ENCODE measurements at regions not wholly inside any gene's neighbourhood (a gene's known extent, or its start where the extent isn't known, plus 50 kb on each side); places are given as distances from the start of the nearest gene placed in this dataset.
"Not testable (repeated sequence)": the region's sequence is repeated elsewhere in the genome, so short reads cannot be mapped to it uniquely, and the experiment has no call there.

- FAIRE-seq: no peak
- ATAC-seq: no peak
- TF ChIP-seq CTCF (IDR thresholded peaks at IDR 0.05): no peak
- Histone ChIP-seq H3K4me1 (no peaks in the 10 kb centered on the region), H3K27me3 (no peaks in the 10 kb centered on the region), H3K9me3 (no peaks in the 10 kb centered on the region), H3K27ac (no peak overlapping the region), H3K4me3 (no peak overlapping the region), H3K36me3 (no peaks in the 10 kb centered on the region)
- DNase-seq: no peak
- intact Hi-C loops (cut with DNase I): no loop called here
- 19 to 22% methylated on average over 3 of the region's 3 CpGs for whole genome bisulfite sequencing, 2 donors
Measured at GRCh38 chr2:129554373-129554772, 425.1 kb upstream of the RAB6C start.

DNA sequence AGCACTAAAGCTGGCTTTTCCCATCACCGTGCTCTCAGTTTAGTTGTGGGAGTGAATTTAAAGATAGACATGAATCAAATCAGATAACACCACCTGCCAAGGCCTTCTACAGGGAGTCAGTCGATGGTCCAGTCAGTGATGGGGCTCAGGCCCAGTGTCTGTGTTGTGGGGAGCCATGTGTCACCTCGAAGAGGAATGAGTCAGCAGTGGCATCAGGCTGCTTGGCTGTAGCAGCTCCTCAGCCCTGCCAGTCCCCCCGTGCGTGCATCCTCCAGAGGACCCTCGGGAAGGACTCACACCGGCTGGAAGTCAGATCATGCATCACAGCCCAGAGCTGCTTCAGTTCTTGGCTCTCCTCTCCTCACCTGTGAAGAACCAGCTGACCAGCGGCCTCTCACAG, 420.4 kb upstream of the RAB6C start:
- Histone ChIP-seq H3K27me3 (no peaks in the 10 kb centered on the region), H3K9me3 (no peaks in the 10 kb centered on the region), H3K27ac (no peak overlapping the region), H3K36me3 (no peaks in the 10 kb centered on the region), H3K4me3 (no peak overlapping the region), H3K4me1 (no peaks in the 10 kb centered on the region)
- FAIRE-seq (no peak), DNase-seq (no peak), ATAC-seq (no peak)
- intact Hi-C loops (cut with DNase I): no loop called here
- TF ChIP-seq CTCF (IDR thresholded peaks at IDR 0.05): no peak
- 64 to 74% methylated on average over 8 of the region's 8 CpGs for WGBS, 2 donors

DNA sequence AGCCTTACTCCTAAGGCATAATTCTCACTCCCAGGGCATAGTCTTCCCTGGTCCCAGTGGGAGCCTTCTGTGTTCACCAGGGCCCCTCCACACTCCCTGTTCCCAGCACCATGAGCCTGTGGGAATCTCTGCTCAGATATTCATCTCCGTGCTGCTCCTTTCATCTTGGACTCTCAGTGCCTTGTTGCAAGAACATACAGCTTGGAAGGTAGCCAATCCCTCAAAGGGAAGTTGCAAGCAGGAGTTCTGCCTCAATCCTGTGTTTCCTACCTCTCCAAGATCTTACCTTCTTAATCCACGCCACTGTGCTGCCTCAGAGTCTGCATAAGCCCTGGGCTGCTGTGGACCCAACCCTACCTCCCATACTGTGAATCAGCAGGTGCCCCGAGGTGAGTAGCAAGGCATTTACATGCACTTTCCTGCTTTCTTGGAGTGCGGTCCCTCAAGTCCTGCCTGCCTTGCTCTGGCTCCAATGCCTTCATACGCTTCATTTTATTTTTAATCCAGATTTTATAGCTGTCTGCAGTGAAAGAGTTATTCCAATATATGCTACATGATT, 413.8 kb upstream of the RAB6C start:
- Histone ChIP-seq H3K27me3 (no peaks in the 10 kb centered on the region), H3K36me3 (no peaks in the 10 kb centered on the region), H3K4me3 (no peak overlapping the region), H3K27ac (no peak overlapping the region), H3K4me1 (no peaks in the 10 kb centered on the region), H3K9me3 (no peaks in the 10 kb centered on the region)
- intact Hi-C loops (cut with DNase I): no loop called here
- FAIRE-seq (no peak), ATAC-seq (no peak), DNase-seq (no peak)
- 28 to 39% methylated on average over 5 of the region's 5 CpGs for WGBS, 2 donors
- TF ChIP-seq CTCF (IDR thresholded peaks at IDR 0.05): no peak

- FAIRE-seq; H3K9me3 ChIP-seq; H3K4me1 ChIP-seq; intact Hi-C loops (cut with DNase I); H3K27me3 ChIP-seq; H3K36me3 ChIP-seq; H3K27ac ChIP-seq; ATAC-seq; H3K4me3 ChIP-seq; DNase-seq: not testable (repeated sequence)
- WGBS, 2 donors: 95 to 96% methylated on average over 2 of the region's 2 CpGs
Measured at GRCh38 chr2:129570812-129571211, 408.7 kb upstream of the RAB6C start.

DNA sequence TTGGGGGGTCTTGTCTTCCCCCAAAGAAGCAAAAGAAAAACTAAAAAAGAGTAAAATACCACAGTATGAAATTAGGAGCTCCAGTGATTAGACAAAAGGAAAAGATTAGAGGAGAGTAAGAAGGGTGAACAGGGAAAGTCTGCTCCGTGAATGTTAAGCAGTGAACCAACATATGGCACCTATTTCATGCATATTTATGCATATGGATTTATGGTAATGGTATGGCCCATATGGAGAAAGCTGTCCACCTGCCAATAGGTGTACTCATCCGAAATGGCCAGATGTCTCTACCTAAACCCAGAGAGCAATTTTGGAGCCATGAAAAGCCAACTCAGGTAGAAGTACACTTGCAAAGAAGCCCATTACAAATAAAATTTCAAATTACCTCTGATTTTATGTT, 404.0 kb upstream of the RAB6C start:
- Histone ChIP-seq H3K27ac (no peak overlapping the region), H3K9me3 (no peaks in the 10 kb centered on the region), H3K27me3 (peaks cover 0 to 4% (median 0%) of the 10 kb centered on the region in 4 donors), H3K36me3 (no peaks in the 10 kb centered on the region), H3K4me3 (no peak overlapping the region), H3K4me1 (no peaks in the 10 kb centered on the region)
- no peak for FAIRE-seq
- TF ChIP-seq CTCF (IDR thresholded peaks at IDR 0.05): no peak
- WGBS, 2 donors: 57 to 59% methylated on average over 2 of the region's 2 CpGs
- intact Hi-C loops (cut with DNase I): no loop called here
- no peak for DNase-seq
- ATAC-seq: no peak

Measured in pancreas (tissue), 10 donors.